H1 (cell line): ENCODE measurements at regions not wholly inside any gene's neighbourhood (a gene's known extent, or its start where the extent isn't known, plus 50 kb on each side); places are given as distances from the start of the nearest gene placed in this dataset.

Experiments used
- CTCF ChIA-PET: fragments of 300-600 bp; sonication (Branson Sonifier 250); formaldehyde crosslinking; loops from one replicate; lab custom pipeline; 2021; ENCODE audit not compliant: partially characterized antibody; lab: Charles Lee
- POLR2A ChIA-PET: fragments of 300-600 bp; sonication (Branson Sonifier 250); formaldehyde crosslinking; loops from one replicate; lab custom pipeline; 2021; ENCODE audit warnings: inconsistent platforms; ENCODE audit not compliant: partially characterized antibody; lab: Charles Lee
- DNase-seq, 2 experiments: peaks; one replicate each; pipeline versions ENCODE4 v3.0.0 to v3.0.0-alpha.2; 2010 to 2022; ENCODE audit warnings: low spot score in 2 of 2, low read depth in 1 of 2, mixed read lengths in 1 of 2
- FAIRE-seq: peaks from 2 replicates; lab custom pipeline; 2011; peaks lifted over from hg19 to GRCh38; lab: Jason Lieb, UNC
- H2AFZ ChIP-seq: 2 replicates; pipeline ENCODE4 v1.8.1; 2012; ENCODE audit warnings: low read length, inconsistent platforms
- H2AK5ac ChIP-seq: 2 replicates; pipeline ENCODE4 v1.6.1; 2013; ENCODE audit warnings: low read depth, low read length
- H2BK120ac ChIP-seq: replicated peaks from 2 replicates; pipeline ENCODE3; 2013; ENCODE audit warnings: low read depth, low read length, inconsistent platforms
- H2BK12ac ChIP-seq: 2 replicates; pipeline ENCODE4 v1.6.1; 2013; ENCODE audit warnings: low read depth, low read length
- H2BK15ac ChIP-seq: 2 replicates; pipeline ENCODE4 v1.6.1; 2013; ENCODE audit warnings: low read length
- H2BK20ac ChIP-seq: 2 replicates; pipeline ENCODE4 v1.6.1; 2013; ENCODE audit warnings: low read length
- H2BK5ac ChIP-seq: 2 replicates; pipeline ENCODE4 v1.6.1; 2013; ENCODE audit warnings: low read depth, low read length
- H3K14ac ChIP-seq: 2 replicates; pipeline ENCODE4 v1.6.1; 2013; ENCODE audit warnings: inconsistent platforms; ENCODE audit not compliant: insufficient read length
- H3K18ac ChIP-seq: 2 replicates; pipeline ENCODE4 v1.6.1; 2013; ENCODE audit warnings: low read length; ENCODE audit errors: extremely low read depth
- H3K23ac ChIP-seq: 2 replicates; pipeline ENCODE4 v1.6.1; 2013; ENCODE audit warnings: inconsistent platforms; ENCODE audit not compliant: insufficient read length
- H3K23me2 ChIP-seq: 2 replicates; pipeline ENCODE4 v1.6.1; 2013; ENCODE audit warnings: low read depth, low read length
- H3K27ac ChIP-seq: 2 replicates; pipeline ENCODE4 v1.6.1; 2011; ENCODE audit warnings: low read depth, low read length, inconsistent platforms
- H3K27me3 ChIP-seq, 4 experiments: replicated peaks in 1 of 4; 1 replicate in 1 of 4; 2 replicates in 3 of 4; pipeline versions ENCODE4 v1.6.1 to v1.8.1; 2011 to 2013; ENCODE audit warnings: low read length in 3 of 4, mild to moderate bottlenecking in 3 of 4, inconsistent platforms in 2 of 4, mixed read lengths in 2 of 4, moderate library complexity in 1 of 4; ENCODE audit not compliant: control insufficient read depth in 3 of 4, insufficient read depth in 3 of 4; ENCODE audit errors: extremely low read depth in 1 of 4
- H3K36me3 ChIP-seq, 4 experiments: 2 replicates each; pipeline versions ENCODE4 v1.6.1 to v1.8.1; 2011 to 2013; ENCODE audit warnings: mild to moderate bottlenecking in 4 of 4, low read length in 3 of 4, moderate library complexity in 2 of 4, control low read depth in 1 of 4, inconsistent platforms in 1 of 4; ENCODE audit not compliant: insufficient read depth in 4 of 4, control insufficient read depth in 2 of 4
- H3K4ac ChIP-seq: replicated peaks from 2 replicates; pipeline ENCODE3; 2013; ENCODE audit warnings: low read length, low read depth, mixed read lengths, inconsistent platforms; ENCODE audit not compliant: insufficient read length
- H3K4me1 ChIP-seq, 4 experiments: replicated peaks in 1 of 4; 1 replicate in 1 of 4; 2 replicates in 3 of 4; pipeline versions ENCODE4 v1.6.1 to v1.8.1; 2011 to 2013; ENCODE audit warnings: low read length in 3 of 4, inconsistent platforms in 2 of 4, mixed read lengths in 1 of 4; ENCODE audit not compliant: insufficient read depth in 4 of 4, control insufficient read depth in 3 of 4
- H3K4me2 ChIP-seq, 2 experiments: 2 replicates each; pipeline versions ENCODE4 v1.6.1 to v1.8.1; 2011 to 2013; ENCODE audit warnings: low read depth in 2 of 2, low read length in 2 of 2, control low read depth in 1 of 2, inconsistent platforms in 1 of 2, mild to moderate bottlenecking in 1 of 2; ENCODE audit not compliant: insufficient read depth in 1 of 2
- H3K4me3 ChIP-seq, 4 experiments: fragments of 200-600, 300-600 bp in 1 of 4; sonication (generic), shearing (Covaris generic), sonication (Bioruptor Twin) in 1 of 4; 2 replicates each; pipeline versions ENCODE4 v1.5.1 to v1.8.1; 2011 to 2016; ENCODE audit warnings: low read length in 4 of 4, low read depth in 3 of 4, control low read depth in 2 of 4, inconsistent platforms in 2 of 4, mild to moderate bottlenecking in 2 of 4, mixed read lengths in 1 of 4, moderate library complexity in 1 of 4; ENCODE audit not compliant: insufficient read depth in 2 of 4; ENCODE audit errors: extremely low read depth in 1 of 4
- H3K56ac ChIP-seq: replicated peaks from 2 replicates; pipeline ENCODE3; 2013; ENCODE audit warnings: low read depth, mild to moderate bottlenecking, mixed read lengths, low read length, inconsistent platforms; ENCODE audit not compliant: insufficient read length
- H3K79me1 ChIP-seq: 2 replicates; pipeline ENCODE4 v1.6.1; 2013; ENCODE audit warnings: low read depth, low read length, control low read depth
- H3K79me2 ChIP-seq, 2 experiments: 2 replicates each; pipeline versions ENCODE4 v1.6.1 to v1.8.1; 2012 to 2013; ENCODE audit warnings: low read length in 2 of 2, mild to moderate bottlenecking in 2 of 2, inconsistent platforms in 1 of 2; ENCODE audit not compliant: insufficient read depth in 2 of 2, control insufficient read depth in 1 of 2
- H3K9ac ChIP-seq, 4 experiments: replicated peaks in 1 of 4; 1 replicate in 1 of 4; 2 replicates in 3 of 4; pipeline versions ENCODE4 v1.6.1 to v1.8.1; 2011 to 2013; ENCODE audit warnings: low read depth in 3 of 4, low read length in 3 of 4, control low read depth in 2 of 4, mild to moderate bottlenecking in 2 of 4, moderate library complexity in 2 of 4, inconsistent platforms in 1 of 4; ENCODE audit errors: extremely low read depth in 1 of 4
- H3K9me3 ChIP-seq, 2 experiments: 2 replicates each; pipeline versions ENCODE4 v1.6.1 to v1.8.1; 2012 to 2013; ENCODE audit warnings: mild to moderate bottlenecking in 2 of 2, moderate library complexity in 2 of 2, control low read depth in 1 of 2, inconsistent platforms in 1 of 2, low read depth in 1 of 2, low read length in 1 of 2, mixed read lengths in 1 of 2; ENCODE audit not compliant: insufficient read depth in 2 of 2
- H4K20me1 ChIP-seq, 2 experiments: replicated peaks in 1 of 2; 2 replicates each; pipeline versions ENCODE3 to v1.8.1; 2011 to 2013; ENCODE audit warnings: inconsistent platforms in 2 of 2, low read length in 2 of 2, mild to moderate bottlenecking in 1 of 2; ENCODE audit not compliant: insufficient read depth in 2 of 2, control insufficient read depth in 1 of 2
- H4K5ac ChIP-seq: 2 replicates; pipeline ENCODE4 v1.6.1; 2013; ENCODE audit warnings: low read length, low read depth, mixed read lengths, inconsistent platforms; ENCODE audit not compliant: insufficient read length
- H4K8ac ChIP-seq: 2 replicates; pipeline ENCODE4 v1.8.0; 2013; ENCODE audit warnings: mild to moderate bottlenecking, moderate library complexity, low read length, inconsistent platforms; ENCODE audit not compliant: insufficient read depth; ENCODE audit errors: extremely low read depth
- H4K91ac ChIP-seq: replicated peaks from 2 replicates; pipeline ENCODE3; 2013; ENCODE audit warnings: low read length, mixed read lengths, inconsistent platforms; ENCODE audit not compliant: insufficient read length
- ASH2L ChIP-seq: fragments of 200-600, 300-600 bp; sonication (generic); IDR thresholded peaks from one replicate; pipeline ENCODE4 v1.7.1; 2017; ENCODE audit warnings: low read length
- ATF2 ChIP-seq: IDR thresholded peaks from 2 replicates; pipeline ENCODE4 v1.6.1; 2012; ENCODE audit warnings: low read length, inconsistent platforms
- BACH1 ChIP-seq: IDR thresholded peaks from 2 replicates; pipeline ENCODE4 v1.6.1; 2012; ENCODE audit warnings: low read length, improper control_type of control experiment
- GTF2F1 ChIP-seq: IDR thresholded peaks from 2 replicates; pipeline ENCODE4 v1.6.1; 2012; ENCODE audit warnings: low read depth, low read length, improper control_type of control experiment, borderline replicate concordance
- JUN ChIP-seq: IDR thresholded peaks from 2 replicates; pipeline ENCODE4 v1.6.1; 2011; ENCODE audit warnings: low read depth, mild to moderate bottlenecking, improper control_type of control experiment, low read length
- KDM1A ChIP-seq: fragments of 200-600, 300-600 bp; sonication (generic); IDR thresholded peaks from 2 replicates; pipeline ENCODE4 v1.7.1; 2016; ENCODE audit warnings: mild to moderate bottlenecking, low read length, borderline replicate concordance
- MAFK ChIP-seq: IDR thresholded peaks from 2 replicates; pipeline ENCODE4 v1.6.1; 2012; ENCODE audit warnings: low read depth, mild to moderate bottlenecking, improper control_type of control experiment, low read length
- RBBP5 ChIP-seq: IDR thresholded peaks from 2 replicates; pipeline ENCODE4 v1.7.1; 2012; ENCODE audit warnings: low read depth, mild to moderate bottlenecking, inconsistent platforms, low read length, moderate library complexity, borderline replicate concordance
- RNF2 ChIP-seq: fragments of 200-900, 300-1000 bp; sonication (generic); IDR thresholded peaks from 2 replicates; pipeline ENCODE4 v1.7.1; 2016; ENCODE audit warnings: borderline replicate concordance, low read depth, mild to moderate bottlenecking, antibody characterized with exemption, low read length; ENCODE audit not compliant: poor library complexity, severe bottlenecking; ENCODE audit errors: missing control alignments
- SIN3A ChIP-seq, 2 experiments: IDR thresholded peaks in 1 of 2; conservative IDR thresholded peaks in 1 of 2; 2 replicates each; pipeline ENCODE4 v1.6.1; 2011 to 2012; ENCODE audit warnings: low read length in 2 of 2, improper control_type of control experiment in 1 of 2, low read depth in 1 of 2, mild to moderate bottlenecking in 1 of 2
- TAF7 ChIP-seq: optimal IDR thresholded peaks from 2 replicates; pipeline ENCODE3; 2011; ENCODE audit warnings: low read depth, mild to moderate bottlenecking, inconsistent platforms, low read length, moderate library complexity, borderline replicate concordance
- ZNF274 ChIP-seq: IDR thresholded peaks from 2 replicates; pipeline ENCODE4 v1.7.0; 2012; ENCODE audit warnings: low read length, borderline replicate concordance; ENCODE audit errors: extremely low read depth
- WGBS, 2 experiments: shearing (Covaris generic) in 1 of 2; methylation state at CpG; one replicate each; pipeline versions ENCODE4 v1.1.6 to v1.1.7; 2013 to 2015; ENCODE audit warnings: low lambda C conversion rate in 2 of 2, mixed read lengths in 2 of 2, inconsistent platforms in 1 of 2, low coverage in 1 of 2, missing lambda C conversion rate in 1 of 2; ENCODE audit not compliant: insufficient replicate concordance in 2 of 2, insufficient coverage in 1 of 2, insufficient read length in 1 of 2; ENCODE audit errors: extremely low coverage in 1 of 2, missing lambda C conversion rate in 1 of 2; 5-methylcytosine and 5-hydroxymethylcytosine counted together

GRCh38 chrX:13933352-13933751 lies 96.3 kb downstream of the GEMIN8 start:
- Histone ChIP-seq H3K56ac (no peak overlapping the region), H4K91ac (no peak overlapping the region), H3K9ac (no peak overlapping the region), H2BK5ac (no peak overlapping the region), H2AFZ (no peak overlapping the region), H2BK15ac (no peak overlapping the region), H4K8ac (no peak overlapping the region), H3K79me1 (no peaks in the 10 kb centered on the region), H3K79me2 (peaks cover 0 to 83% of the 10 kb centered on the region in 2 experiments; a peak in 3 of 4 replicates), H4K5ac (no peak overlapping the region), H2BK120ac (no peak overlapping the region), H3K4ac (no peak overlapping the region), H3K4me1 (peaks cover 7 to 19% (median 13%) of the 10 kb centered on the region in 4 experiments), H3K14ac (no peak overlapping the region), H3K4me3 (no peak overlapping the region), H2BK12ac (no peak overlapping the region), H3K9me3 (no peaks in the 10 kb centered on the region), H3K4me2 (no peak overlapping the region), H3K36me3 (peaks cover 0 to 20% (median 0%) of the 10 kb centered on the region in 4 experiments; a peak in 2 of 8 replicates), H3K27me3 (no peaks in the 10 kb centered on the region), H3K27ac (no peak overlapping the region), H2AK5ac (no peak overlapping the region), H3K18ac (no peak overlapping the region), H3K23ac (no peak overlapping the region), H2BK20ac (no peak overlapping the region), H4K20me1 (no peaks in the 10 kb centered on the region), H3K23me2 (peaks cover 2% of the 10 kb centered on the region)
- ChIA-PET CTCF (no interaction called here), POLR2A (interaction anchor here (1.1 to 2.2 kb wide), 4 partner anchors 8 to 96 kb away, joined by 3 to 8 read pairs (median 5); partner anchors contain the start of gene GEMIN8)
- FAIRE-seq (no peak), DNase-seq (no peak)
- WGBS, 2 experiments: 86% methylated on average over 2 of the region's 3 CpGs; no CpG with 5 or more reads in 1 of the 2 experiments
- no peak for TF ChIP-seq ATF2
- TF ChIP-seq KDM1A: no peak
- no peak for TF ChIP-seq ASH2L
- no peak for TF ChIP-seq TAF7
- TF ChIP-seq MAFK: no peak
- no peak for TF ChIP-seq GTF2F1
- TF ChIP-seq SIN3A (conservative IDR thresholded peaks at IDR 0.05 in 1 of 2, IDR thresholded peaks at IDR 0.05 in 1 of 2; ENCODE audit: low read depth in 1 of 2, low read length in 2 of 2): no peak
- no peak for TF ChIP-seq JUN
- no peak for TF ChIP-seq RBBP5
- TF ChIP-seq RNF2: no peak
- no peak for TF ChIP-seq ZNF274
- no peak for TF ChIP-seq BACH1
